ENCODE measurements at regions not wholly inside any gene's neighbourhood (a gene's known extent, or its start where the extent isn't known, plus 50 kb on each side); places are given as distances from the start of the nearest gene placed in this dataset.

- ATAC-seq = no peak
- no peaks in the 10 kb centered on the region for H3K27me3 ChIP-seq (ENCODE audit: control insufficient read depth in 2 of 2, insufficient read depth in 2 of 2, low read length in 2 of 2)
- H4K20me1 ChIP-seq (replicated peaks; ENCODE audit: control insufficient read depth, insufficient read depth, low read length) = no peaks in the 10 kb centered on the region
- TF ChIP-seq COPS2 (conservative IDR thresholded peaks at IDR 0.05) (no peak), CREB1 (IDR thresholded peaks at IDR 0.05) (no peak), CREB1 (CRISPR knock-in tag; IDR thresholded peaks at IDR 0.05) (no peak), ILK (tag; IDR thresholded peaks at IDR 0.05; ENCODE audit: borderline replicate concordance, low read depth) (no peak)
- no peaks in the 10 kb centered on the region for H3K36me3 ChIP-seq (ENCODE audit: control insufficient read depth, insufficient read depth, low read length)
- H3K4me1 ChIP-seq (replicated peaks in 1 of 2; ENCODE audit: control insufficient read depth in 2 of 2, insufficient read depth in 2 of 2, low read length in 2 of 2) = no peaks in the 10 kb centered on the region
- 0% methylated on average over 1 of the region's 1 CpG for WGBS (ENCODE audit: insufficient coverage, low coverage, missing lambda C conversion rate)
- no peak for FAIRE-seq
- H2AFZ ChIP-seq (ENCODE audit: low read depth, low read length) = no peak overlapping the region
- no peaks in the 10 kb centered on the region for H3K79me2 ChIP-seq (ENCODE audit: control insufficient read depth, insufficient read depth, low read length)
- H3K27ac ChIP-seq (ENCODE audit: extremely low read depth, low read depth, low read length) = no peak overlapping the region
- CTCF ChIA-PET (ENCODE audit: low intra/inter-chr PET ratio) = no interaction called here
- no peak for DNase-seq (ENCODE audit: extremely low read depth in 1 of 4, low spot score in 3 of 4)
- intact Hi-C loops (cut with micrococcal nuclease) (no loop called here), in situ Hi-C loops (cut with MboI) (no loop called here)
- H3K9me1 ChIP-seq (ENCODE audit: control insufficient read depth, insufficient read depth, low read length) = no peaks in the 10 kb centered on the region
- no peak overlapping the region for H3K4me3 ChIP-seq
- POLR2A ChIA-PET = no interaction called here
- no peak overlapping the region for H3K4me2 ChIP-seq (ENCODE audit: insufficient read depth, low read length)
- BruUV-seq (replicated peaks) = no TSS peak
- no peaks in the 10 kb centered on the region; the same call in none of the 2 replicates for H3K9me3 ChIP-seq (replicated peaks; ENCODE audit: control insufficient read depth, insufficient read depth, low read depth, low read length)
- no peak overlapping the region for H3K9ac ChIP-seq (ENCODE audit: insufficient read depth in 1 of 2, low read depth in 2 of 2, low read length in 2 of 2)
These were observed 514.7 kb downstream of the NUF2 start for GRCh38 chr1:163836481-163836880.

GRCh38 chr1:163837206-163837605 is 515.5 kb downstream of the NUF2 start:
- Histone ChIP-seq H3K36me3 (ENCODE audit: control insufficient read depth, insufficient read depth, low read length) (no peaks in the 10 kb centered on the region), H3K4me1 (replicated peaks in 1 of 2; ENCODE audit: control insufficient read depth in 2 of 2, insufficient read depth in 2 of 2, low read length in 2 of 2) (no peaks in the 10 kb centered on the region), H3K9ac (ENCODE audit: insufficient read depth in 1 of 2, low read depth in 2 of 2, low read length in 2 of 2) (no peak overlapping the region), H2AFZ (ENCODE audit: low read depth, low read length) (no peak overlapping the region), H3K79me2 (ENCODE audit: control insufficient read depth, insufficient read depth, low read length) (no peaks in the 10 kb centered on the region), H3K9me1 (ENCODE audit: control insufficient read depth, insufficient read depth, low read length) (no peaks in the 10 kb centered on the region), H3K4me3 (no peak overlapping the region), H3K4me2 (ENCODE audit: insufficient read depth, low read length) (no peak overlapping the region), H4K20me1 (replicated peaks; ENCODE audit: control insufficient read depth, insufficient read depth, low read length) (no peaks in the 10 kb centered on the region), H3K27ac (ENCODE audit: extremely low read depth, low read depth, low read length) (no peak overlapping the region), H3K9me3 (replicated peaks; ENCODE audit: control insufficient read depth, insufficient read depth, low read depth, low read length) (no peaks in the 10 kb centered on the region; the same call in none of the 2 replicates), H3K27me3 (ENCODE audit: control insufficient read depth in 2 of 2, insufficient read depth in 2 of 2, low read length in 2 of 2) (no peaks in the 10 kb centered on the region)
- ChIA-PET CTCF (ENCODE audit: low intra/inter-chr PET ratio) (no interaction called here), POLR2A (no interaction called here)
- FAIRE-seq (no peak), DNase-seq (ENCODE audit: extremely low read depth in 1 of 4, low spot score in 3 of 4) (no peak), ATAC-seq (no peak)
- 3% methylated on average over 3 of the region's 3 CpGs for WGBS (ENCODE audit: insufficient coverage, low coverage, missing lambda C conversion rate)
- intact Hi-C loops (cut with micrococcal nuclease) = no loop called here
- in situ Hi-C loops (cut with MboI) = no loop called here
- no TSS peak for BruUV-seq (replicated peaks)
- TF ChIP-seq CSDE1 (IDR thresholded peaks at IDR 0.05) (no peak), PHF20 (IDR thresholded peaks at IDR 0.05; ENCODE audit: partially characterized antibody) (no peak), BCL6 (CRISPR knock-in tag; IDR thresholded peaks at IDR 0.05) (no peak), CBX8 (IDR thresholded peaks at IDR 0.05; ENCODE audit: borderline replicate concordance, extremely low read depth, low read depth, low read length, poor library complexity, severe bottlenecking) (no peak), CHAMP1 (IDR thresholded peaks at IDR 0.05) (no peak), DIDO1 (tag; IDR thresholded peaks at IDR 0.05; ENCODE audit: low read depth) (no peak), HMGN3 (IDR thresholded peaks at IDR 0.05; ENCODE audit: borderline replicate concordance, extremely low read depth, insufficient read length, low read depth, low read length) (no peak), SMAD4 (CRISPR knock-in tag; conservative IDR thresholded peaks at IDR 0.05) (no peak), NONO (IDR thresholded peaks at IDR 0.05; ENCODE audit: low read depth in 2 of 2, low read length in 1 of 2) (no peak), DPF2 (IDR thresholded peaks at IDR 0.05) (no peak), CBX1 (IDR thresholded peaks at IDR 0.05; ENCODE audit: low read depth) (no peak), ZKSCAN8 (CRISPR knock-in tag; IDR thresholded peaks at IDR 0.05) (no peak), NCOA4 (IDR thresholded peaks at IDR 0.05; ENCODE audit: partially characterized antibody) (no peak), NBN (IDR thresholded peaks at IDR 0.05; ENCODE audit: low read depth) (no peak)

Measured in K562 (cell line).